WTC11 (cell line): ENCODE measurements at regions not wholly inside any gene's neighbourhood (a gene's known extent, or its start where the extent isn't known, plus 50 kb on each side); places are given as distances from the start of the nearest gene placed in this dataset.

ENCODE experiments used
- CTCF ChIP-seq: fragments of 200-600 bp; IDR thresholded peaks from 2 replicates; pipeline ENCODE4 v1.8.0; 2022; ENCODE audit warnings: antibody characterized with exemption
- GABPB1 ChIP-seq: sonication (generic); formaldehyde crosslinking; IDR thresholded peaks from 2 replicates; pipeline ENCODE4 v1.8.1; 2023; ENCODE audit warnings: mild to moderate bottlenecking, missing genetic modification reagents

- no peak for TF ChIP-seq CTCF
- no peak for TF ChIP-seq GABPB1 (CRISPR knock-in tag)
Measured at GRCh38 chr7:25359471-25360059, 131.3 kb upstream of the NPVF start.
